Breast epithelium (tissue), 4 donors: ENCODE measurements at regions not wholly inside any gene's neighbourhood (a gene's known extent, or its start where the extent isn't known, plus 50 kb on each side); places are given as distances from the start of the nearest gene placed in this dataset.

Source experiments
- DNase-seq, 2 donors: peaks; one replicate each; pipeline ENCODE4 v3.0.0-alpha.2; 2019; ENCODE audit warnings: low spot score in 2 of 2
- H3K27ac ChIP-seq, 2 donors: fragments of 200-600 bp; sonication (generic) in 1 of 2; one replicate each; pipeline ENCODE4 v1.5.1; 2016 to 2019; ENCODE audit warnings: mild to moderate bottlenecking in 1 of 2
- H3K27me3 ChIP-seq, 2 donors: fragments of 200-600 bp; sonication (generic) in 1 of 2; one replicate each; pipeline versions ENCODE4 v1.5.1 to v1.6.0; 2017 to 2019; ENCODE audit warnings: control low read depth in 1 of 2, mild to moderate bottlenecking in 1 of 2
- H3K36me3 ChIP-seq: fragments of 200-600 bp; one replicate; pipeline ENCODE4 v1.5.1; 2019
- H3K4me1 ChIP-seq, 2 donors: fragments of 200-600 bp; sonication (generic); one replicate each; pipeline ENCODE4 v1.5.1; 2016 to 2019; ENCODE audit warnings: control low read depth in 1 of 2
- H3K4me3 ChIP-seq, 3 donors: fragments of 200-600 bp; sonication (generic); 1 replicate in 2 of 3; 2 replicates in 1 of 3; pipeline ENCODE4 v1.5.1; 2016 to 2019; ENCODE audit warnings: mild to moderate bottlenecking in 3 of 3, moderate library complexity in 2 of 3
- H3K9me3 ChIP-seq, 2 donors: fragments of 200-600 bp; sonication (generic) in 1 of 2; one replicate each; pipeline ENCODE4 v1.5.1; 2016 to 2019; ENCODE audit warnings: control low read depth in 1 of 2
- POLR2A ChIP-seq: fragments of 450-650 bp; IDR thresholded peaks from one replicate; pipeline ENCODE4 v1.6.1; 2016; ENCODE audit warnings: antibody characterized with exemption, mild to moderate bottlenecking, moderate library complexity
- POLR2AphosphoS5 ChIP-seq, 3 donors: sonication (generic); formaldehyde crosslinking; IDR thresholded peaks; one replicate each; pipeline ENCODE4 v1.6.1; 2017; ENCODE audit warnings: antibody characterized with exemption in 3 of 3
- intact Hi-C: fragments of 100-400 bp; cut with DNase I; formaldehyde crosslinking; loops from one replicate; pipeline ENCODE4 v1.15.1; 2023; ENCODE audit warnings: low total_unique reads
- TF ChIP-seq, protein P1 (sequence below), 3 donors: fragments of 450-650 bp; IDR thresholded peaks; one replicate each; pipeline ENCODE4 v1.5.1; 2016 to 2017; ENCODE audit warnings: antibody characterized with exemption in 3 of 3, mild to moderate bottlenecking in 3 of 3, moderate library complexity in 3 of 3

DNA sequence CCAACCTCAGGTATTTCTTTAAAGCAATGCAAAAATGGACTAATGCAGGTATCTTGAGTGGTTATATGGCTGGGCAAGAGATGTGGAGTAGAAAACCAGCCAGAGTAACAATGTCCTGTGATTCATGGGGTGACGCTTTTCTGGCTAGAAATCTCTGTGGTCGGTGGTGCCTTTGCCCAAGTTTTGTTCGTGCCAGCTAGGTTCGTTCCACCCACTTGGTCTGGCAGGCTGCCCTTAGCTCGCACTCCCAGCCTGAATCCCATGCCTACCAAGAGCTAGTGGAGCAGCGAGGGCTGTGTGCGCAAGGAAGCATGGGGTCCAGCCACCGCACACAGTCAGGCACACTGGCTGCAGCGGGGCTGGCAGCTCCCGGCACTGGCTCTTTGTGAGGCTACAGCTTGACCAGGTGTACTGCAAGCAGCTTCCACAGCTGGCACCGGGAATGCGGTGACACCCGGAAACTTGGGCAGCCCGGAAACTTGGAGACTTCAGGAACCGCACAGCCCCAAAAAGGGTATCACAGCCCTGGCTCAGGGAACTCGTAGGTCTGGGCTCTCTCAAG, 349.6 kb upstream of the PCDH20 start:
- DNase-seq: no peak
- intact Hi-C loops: no loop called here
- no peaks in the 10 kb centered on the region for H3K27me3 ChIP-seq
- no peak overlapping the region for H3K4me3 ChIP-seq
- H3K9me3 ChIP-seq: no peaks in the 10 kb centered on the region
- H3K4me1 ChIP-seq: no peaks in the 10 kb centered on the region
- H3K36me3 ChIP-seq: no peaks in the 10 kb centered on the region
- H3K27ac ChIP-seq: no peak overlapping the region
- TF ChIP-seq, protein P1, sequence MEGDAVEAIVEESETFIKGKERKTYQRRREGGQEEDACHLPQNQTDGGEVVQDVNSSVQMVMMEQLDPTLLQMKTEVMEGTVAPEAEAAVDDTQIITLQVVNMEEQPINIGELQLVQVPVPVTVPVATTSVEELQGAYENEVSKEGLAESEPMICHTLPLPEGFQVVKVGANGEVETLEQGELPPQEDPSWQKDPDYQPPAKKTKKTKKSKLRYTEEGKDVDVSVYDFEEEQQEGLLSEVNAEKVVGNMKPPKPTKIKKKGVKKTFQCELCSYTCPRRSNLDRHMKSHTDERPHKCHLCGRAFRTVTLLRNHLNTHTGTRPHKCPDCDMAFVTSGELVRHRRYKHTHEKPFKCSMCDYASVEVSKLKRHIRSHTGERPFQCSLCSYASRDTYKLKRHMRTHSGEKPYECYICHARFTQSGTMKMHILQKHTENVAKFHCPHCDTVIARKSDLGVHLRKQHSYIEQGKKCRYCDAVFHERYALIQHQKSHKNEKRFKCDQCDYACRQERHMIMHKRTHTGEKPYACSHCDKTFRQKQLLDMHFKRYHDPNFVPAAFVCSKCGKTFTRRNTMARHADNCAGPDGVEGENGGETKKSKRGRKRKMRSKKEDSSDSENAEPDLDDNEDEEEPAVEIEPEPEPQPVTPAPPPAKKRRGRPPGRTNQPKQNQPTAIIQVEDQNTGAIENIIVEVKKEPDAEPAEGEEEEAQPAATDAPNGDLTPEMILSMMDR (IDR thresholded peaks at IDR 0.05): no peak
- TF ChIP-seq POLR2AphosphoS5 (IDR thresholded peaks at IDR 0.05) (no peak), POLR2A (no peak)

DNA sequence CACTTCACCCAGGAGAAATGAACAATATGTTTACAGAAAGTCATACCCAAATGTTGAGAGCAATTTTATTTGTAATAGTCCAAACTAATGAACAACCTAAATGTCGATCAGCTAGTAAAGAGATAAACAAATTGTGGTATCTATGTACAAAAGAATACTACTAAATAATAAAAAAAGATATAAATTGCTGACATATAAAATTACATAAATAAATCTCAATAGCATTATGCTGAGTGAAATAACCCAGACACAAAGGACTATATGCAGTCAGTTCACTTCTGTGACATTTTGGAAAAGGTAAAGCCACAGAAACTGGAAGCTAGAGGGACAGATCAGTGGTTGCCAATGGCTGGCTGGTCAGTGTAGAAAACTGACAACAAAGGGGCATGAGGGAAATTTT, 346.0 kb upstream of the PCDH20 start:
- TF ChIP-seq, protein P1 (IDR thresholded peaks at IDR 0.05): no peak
- TF ChIP-seq POLR2AphosphoS5 (IDR thresholded peaks at IDR 0.05) (no peak), POLR2A (no peak)
- no peak for DNase-seq
- H3K27me3 ChIP-seq: no peaks in the 10 kb centered on the region
- no peak overlapping the region for H3K4me3 ChIP-seq
- no peaks in the 10 kb centered on the region for H3K4me1 ChIP-seq
- no peaks in the 10 kb centered on the region for H3K9me3 ChIP-seq
- no peak overlapping the region for H3K27ac ChIP-seq
- no peaks in the 10 kb centered on the region for H3K36me3 ChIP-seq
- intact Hi-C loops: no loop called here

DNA sequence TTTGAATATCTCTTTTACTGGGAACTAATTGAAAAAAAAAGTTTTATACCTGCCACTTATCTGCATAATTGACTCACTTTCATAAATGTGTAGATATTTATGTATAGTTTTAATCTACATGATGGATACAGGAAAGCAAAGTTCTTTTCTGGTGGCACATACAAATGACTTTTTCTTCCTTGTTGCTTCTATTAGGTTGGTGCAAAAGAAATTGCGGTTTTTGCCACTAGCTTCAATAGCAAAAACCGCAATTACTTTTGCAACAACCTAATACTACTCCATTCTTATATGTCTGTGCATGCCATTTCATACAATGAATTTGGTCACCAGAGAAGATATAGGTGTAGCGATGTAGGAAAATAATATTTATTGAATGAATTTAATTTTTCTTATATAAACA, 344.5 kb upstream of the PCDH20 start:
- Histone ChIP-seq H3K27ac (no peak overlapping the region), H3K4me1 (no peaks in the 10 kb centered on the region), H3K27me3 (no peaks in the 10 kb centered on the region), H3K4me3 (no peak overlapping the region), H3K9me3 (peaks cover 0 to 16% of the 10 kb centered on the region in 2 donors), H3K36me3 (no peaks in the 10 kb centered on the region)
- no peak for DNase-seq
- TF ChIP-seq POLR2A (no peak), POLR2AphosphoS5 (IDR thresholded peaks at IDR 0.05) (no peak)
- TF ChIP-seq, protein P1 (IDR thresholded peaks at IDR 0.05): no peak
- intact Hi-C loops: no loop called here

DNA sequence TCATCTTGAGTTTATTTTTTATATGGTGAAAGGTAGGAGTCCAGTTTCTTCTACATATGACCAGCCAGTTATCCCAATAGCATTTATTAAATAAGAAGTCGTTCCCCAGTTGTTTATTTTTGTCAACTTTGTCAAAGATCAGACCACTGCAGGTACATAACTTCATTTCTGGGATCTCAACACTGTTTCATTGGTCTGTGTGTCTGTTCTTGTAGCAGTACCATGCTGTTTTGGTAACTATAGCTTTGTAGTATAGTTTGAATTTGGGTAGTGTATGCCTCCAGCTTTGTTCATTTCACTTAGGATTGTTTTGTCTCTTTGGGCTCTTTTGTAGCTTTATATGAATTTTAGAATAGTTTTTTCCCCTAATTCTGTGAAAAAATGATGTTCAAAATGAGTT, 340.4 kb upstream of the PCDH20 start:
- Histone ChIP-seq H3K27me3 (no peaks in the 10 kb centered on the region), H3K4me1 (no peaks in the 10 kb centered on the region), H3K4me3 (no peak overlapping the region), H3K9me3 (peaks cover 0 to 16% of the 10 kb centered on the region in 2 donors), H3K27ac (no peak overlapping the region), H3K36me3 (no peaks in the 10 kb centered on the region)
- intact Hi-C loops: no loop called here
- no peak for DNase-seq
- TF ChIP-seq, protein P1 (IDR thresholded peaks at IDR 0.05): no peak
- TF ChIP-seq POLR2AphosphoS5 (IDR thresholded peaks at IDR 0.05): no peak
- TF ChIP-seq POLR2A: no peak

DNA sequence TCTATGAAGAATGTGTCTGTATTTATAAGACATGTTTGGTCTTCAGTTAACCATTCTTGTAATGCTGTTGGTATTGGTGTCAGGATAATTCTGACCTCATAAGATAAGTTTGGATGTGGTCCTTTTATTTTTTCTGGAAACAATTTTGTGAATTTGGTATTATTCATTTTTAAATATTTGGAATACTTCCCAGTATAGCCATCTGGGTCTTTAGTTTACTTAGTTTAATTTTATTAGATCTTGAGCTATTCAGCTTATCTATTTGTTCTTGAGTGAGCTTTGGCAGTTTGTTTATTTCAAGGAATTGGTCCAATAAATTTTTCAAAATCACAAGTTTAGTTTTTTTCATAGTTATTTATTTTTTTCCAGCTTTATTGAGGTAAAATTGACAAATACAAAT, 335.4 kb upstream of the PCDH20 start:
- Histone ChIP-seq H3K4me3 (no peak overlapping the region), H3K4me1 (no peaks in the 10 kb centered on the region), H3K36me3 (no peaks in the 10 kb centered on the region), H3K27me3 (no peaks in the 10 kb centered on the region), H3K9me3 (peaks cover 0 to 16% of the 10 kb centered on the region in 2 donors), H3K27ac (no peak overlapping the region)
- DNase-seq: no peak
- intact Hi-C loops: no loop called here
- TF ChIP-seq POLR2AphosphoS5 (IDR thresholded peaks at IDR 0.05): no peak
- TF ChIP-seq POLR2A: no peak
- TF ChIP-seq, protein P1 (IDR thresholded peaks at IDR 0.05): no peak
